Keratinocyte (primary cell): ENCODE measurements at regions not wholly inside any gene's neighbourhood (a gene's known extent, or its start where the extent isn't known, plus 50 kb on each side); places are given as distances from the start of the nearest gene placed in this dataset.

Experiments used
- DNase-seq: peaks from one replicate; pipeline ENCODE4 v3.0.0-alpha.2; 2011; ENCODE audit warnings: low read depth, missing footprints, low spot score
- FAIRE-seq: peaks from 2 replicates; lab custom pipeline; 2011; peaks lifted over from hg19 to GRCh38; lab: Jason Lieb, UNC
- H2AFZ ChIP-seq: 2 replicates; pipeline ENCODE4 v1.6.0; 2012; ENCODE audit warnings: low read length, control low read depth, inconsistent platforms; ENCODE audit not compliant: control insufficient read depth
- H3K27ac ChIP-seq: 2 replicates; pipeline ENCODE4 v1.5.1; 2011; ENCODE audit warnings: low read length; ENCODE audit not compliant: control insufficient read depth, insufficient read depth
- H3K27me3 ChIP-seq: 3 replicates; pipeline ENCODE4 v1.6.0; 2011; ENCODE audit warnings: low read length; ENCODE audit not compliant: control insufficient read depth, insufficient read depth; ENCODE audit errors: extremely low read depth
- H3K36me3 ChIP-seq, 2 experiments: 2 replicates in 1 of 2; 3 replicates in 1 of 2; pipeline ENCODE4 v1.5.1; 2011; ENCODE audit warnings: low read length in 2 of 2, mild to moderate bottlenecking in 1 of 2; ENCODE audit not compliant: control insufficient read depth in 2 of 2, insufficient read depth in 2 of 2; ENCODE audit errors: extremely low read depth in 1 of 2
- H3K4me1 ChIP-seq: 3 replicates; pipeline ENCODE4 v1.5.1; 2011; ENCODE audit warnings: low read length; ENCODE audit not compliant: control insufficient read depth, insufficient read depth; ENCODE audit errors: extremely low read depth
- H3K4me2 ChIP-seq: 3 replicates; pipeline ENCODE4 v1.6.0; 2011; ENCODE audit warnings: low read depth, low read length; ENCODE audit not compliant: control insufficient read depth, insufficient read depth; ENCODE audit errors: extremely low read depth
- H3K4me3 ChIP-seq, 3 experiments: fragments of 200-600 bp in 1 of 3; sonication (generic) in 1 of 3; 2 replicates in 2 of 3; 3 replicates in 1 of 3; pipeline ENCODE4 v1.5.1; 2011 to 2016; ENCODE audit warnings: low read length in 3 of 3, mild to moderate bottlenecking in 3 of 3, control low read depth in 2 of 3, inconsistent platforms in 1 of 3, low read depth in 1 of 3, mixed read lengths in 1 of 3, mixed run types in 1 of 3, moderate library complexity in 1 of 3; ENCODE audit not compliant: control insufficient read depth in 2 of 3, insufficient read depth in 2 of 3; ENCODE audit errors: extremely low read depth in 1 of 3
- H3K79me2 ChIP-seq: 2 replicates; pipeline ENCODE4 v1.6.0; 2012; ENCODE audit warnings: low read length; ENCODE audit not compliant: control insufficient read depth, insufficient read depth
- H3K9ac ChIP-seq: 3 replicates; pipeline ENCODE4 v1.6.0; 2011; ENCODE audit warnings: low read length; ENCODE audit not compliant: control insufficient read depth, insufficient read depth; ENCODE audit errors: extremely low read depth
- H3K9me1 ChIP-seq: 3 replicates; pipeline ENCODE4 v1.6.0; 2011; ENCODE audit warnings: low read length; ENCODE audit not compliant: control insufficient read depth, insufficient read depth; ENCODE audit errors: extremely low read depth
- H3K9me3 ChIP-seq: 2 replicates; pipeline ENCODE4 v1.5.1; 2012; ENCODE audit warnings: low read depth, low read length; ENCODE audit not compliant: control insufficient read depth
- H4K20me1 ChIP-seq: 3 replicates; pipeline ENCODE4 v1.6.0; 2011; ENCODE audit warnings: low read length; ENCODE audit not compliant: control insufficient read depth, insufficient read depth; ENCODE audit errors: extremely low read depth
- CTCF ChIP-seq, 3 experiments: IDR thresholded peaks in 1 of 3; conservative IDR thresholded peaks in 1 of 3; optimal IDR thresholded peaks in 1 of 3; 2 replicates in 2 of 3; 3 replicates in 1 of 3; pipeline versions ENCODE3 to v1.5.1; 2011; ENCODE audit warnings: low read length in 3 of 3, mild to moderate bottlenecking in 3 of 3, moderate library complexity in 2 of 3, control low read depth in 1 of 3, inconsistent platforms in 1 of 3; ENCODE audit not compliant: insufficient read depth in 2 of 3; ENCODE audit errors: extremely low read depth in 1 of 3
- EZH2 ChIP-seq: IDR thresholded peaks from one replicate; pipeline ENCODE4 v1.6.1; 2012; ENCODE audit warnings: inconsistent platforms, mild to moderate bottlenecking, low read length, moderate library complexity
- dilution Hi-C: fragments of 300-500 bp; cut with MboI; formaldehyde crosslinking; loops from one replicate; pipeline ENCODE4 v1.7.0; 2020; ENCODE audit warnings: low sequenced_read_pairs; ENCODE audit not compliant: extremely low pct_ligation_motif_present

- H3K9me1 ChIP-seq = no peaks in the 10 kb centered on the region
- H3K4me3 ChIP-seq = no peak overlapping the region
- FAIRE-seq (no peak), DNase-seq (no peak)
- H3K79me2 ChIP-seq = no peaks in the 10 kb centered on the region
- no peak overlapping the region for H2AFZ ChIP-seq
- no peak overlapping the region for H3K9ac ChIP-seq
- H3K9me3 ChIP-seq = no peaks in the 10 kb centered on the region
- H3K27me3 ChIP-seq = no peaks in the 10 kb centered on the region
- TF ChIP-seq EZH2 (no peak), CTCF (optimal IDR thresholded peaks at IDR 0.05 in 1 of 3, IDR thresholded peaks at IDR 0.05 in 1 of 3, conservative IDR thresholded peaks at IDR 0.05 in 1 of 3; ENCODE audit: extremely low read depth in 1 of 3, insufficient read depth in 2 of 3, low read length in 3 of 3) (no peak)
- H3K4me2 ChIP-seq = no peak overlapping the region
- no peaks in the 10 kb centered on the region for H4K20me1 ChIP-seq
- no peaks in the 10 kb centered on the region for H3K36me3 ChIP-seq
- dilution Hi-C loops = no loop called here
- no peak overlapping the region for H3K27ac ChIP-seq
- no peaks in the 10 kb centered on the region for H3K4me1 ChIP-seq
These were observed 574.8 kb downstream of the ETV1 start for GRCh38 chr7:13414661-13415107.

- Histone ChIP-seq H4K20me1 (no peaks in the 10 kb centered on the region), H3K27me3 (no peaks in the 10 kb centered on the region)
- dilution Hi-C loops = no loop called here
These were observed 573.4 kb downstream of the ETV1 start for GRCh38 chr7:13416071-13416470.

More at GRCh38 chr7:13416071-13416470, 573.4 kb downstream of the ETV1 start:
- DNase-seq (no peak), FAIRE-seq (no peak)
- H3K4me1 ChIP-seq = no peaks in the 10 kb centered on the region
- H3K9me3 ChIP-seq = no peaks in the 10 kb centered on the region
- no peak overlapping the region for H3K9ac ChIP-seq
- H3K27ac ChIP-seq = no peak overlapping the region
- H3K79me2 ChIP-seq = no peaks in the 10 kb centered on the region
- no peak overlapping the region for H3K4me3 ChIP-seq
- no peaks in the 10 kb centered on the region for H3K9me1 ChIP-seq
- no peak overlapping the region for H2AFZ ChIP-seq
- no peaks in the 10 kb centered on the region for H3K36me3 ChIP-seq
- no peak overlapping the region for H3K4me2 ChIP-seq
- no peak for TF ChIP-seq CTCF (optimal IDR thresholded peaks at IDR 0.05 in 1 of 3, IDR thresholded peaks at IDR 0.05 in 1 of 3, conservative IDR thresholded peaks at IDR 0.05 in 1 of 3; ENCODE audit: extremely low read depth in 1 of 3, insufficient read depth in 2 of 3, low read length in 3 of 3)
- no peak for TF ChIP-seq EZH2
